A673 (cell line): ENCODE measurements at regions not wholly inside any gene's neighbourhood (a gene's known extent, or its start where the extent isn't known, plus 50 kb on each side); places are given as distances from the start of the nearest gene placed in this dataset.

Source experiments
- EZH2 ChIP-seq: fragments of 200-600 bp; sonication (generic); IDR thresholded peaks from 2 replicates; pipeline ENCODE4 v1.6.1; 2017; ENCODE audit warnings: borderline replicate concordance, low read depth, mild to moderate bottlenecking, mixed read lengths, antibody characterized with exemption, low read length; ENCODE audit not compliant: poor library complexity, severe bottlenecking
- TF ChIP-seq, protein P1 (sequence below): fragments of 300-800, 200-600 bp; sonication (generic); conservative IDR thresholded peaks from 2 replicates; pipeline ENCODE4 v1.5.1; 2017; ENCODE audit warnings: low read depth, mild to moderate bottlenecking, antibody characterized with exemption, low read length, moderate library complexity, mixed read lengths

DNA sequence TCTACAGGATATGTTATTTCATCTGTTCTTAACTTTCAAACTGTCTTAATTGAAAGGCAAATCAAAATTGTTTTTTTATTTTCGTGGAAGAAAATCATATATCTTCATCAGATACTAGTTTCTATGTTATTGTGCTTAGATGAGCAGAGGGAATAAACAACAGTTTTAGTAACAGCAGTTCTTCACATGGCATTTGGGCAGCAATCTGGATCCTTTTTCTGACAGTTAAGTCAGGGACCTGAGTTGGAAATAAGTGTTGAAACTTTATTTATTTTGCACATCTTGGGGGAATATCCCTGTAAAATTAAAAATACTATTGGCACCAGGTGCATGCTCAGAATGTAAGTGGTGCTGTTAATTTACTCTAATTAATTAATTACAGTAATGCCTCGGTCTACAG is 296.3 kb downstream of the GPAM start:
- TF ChIP-seq, protein P1, sequence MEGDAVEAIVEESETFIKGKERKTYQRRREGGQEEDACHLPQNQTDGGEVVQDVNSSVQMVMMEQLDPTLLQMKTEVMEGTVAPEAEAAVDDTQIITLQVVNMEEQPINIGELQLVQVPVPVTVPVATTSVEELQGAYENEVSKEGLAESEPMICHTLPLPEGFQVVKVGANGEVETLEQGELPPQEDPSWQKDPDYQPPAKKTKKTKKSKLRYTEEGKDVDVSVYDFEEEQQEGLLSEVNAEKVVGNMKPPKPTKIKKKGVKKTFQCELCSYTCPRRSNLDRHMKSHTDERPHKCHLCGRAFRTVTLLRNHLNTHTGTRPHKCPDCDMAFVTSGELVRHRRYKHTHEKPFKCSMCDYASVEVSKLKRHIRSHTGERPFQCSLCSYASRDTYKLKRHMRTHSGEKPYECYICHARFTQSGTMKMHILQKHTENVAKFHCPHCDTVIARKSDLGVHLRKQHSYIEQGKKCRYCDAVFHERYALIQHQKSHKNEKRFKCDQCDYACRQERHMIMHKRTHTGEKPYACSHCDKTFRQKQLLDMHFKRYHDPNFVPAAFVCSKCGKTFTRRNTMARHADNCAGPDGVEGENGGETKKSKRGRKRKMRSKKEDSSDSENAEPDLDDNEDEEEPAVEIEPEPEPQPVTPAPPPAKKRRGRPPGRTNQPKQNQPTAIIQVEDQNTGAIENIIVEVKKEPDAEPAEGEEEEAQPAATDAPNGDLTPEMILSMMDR: no peak
- TF ChIP-seq EZH2: no peak
